ENCODE measurements at regions not wholly inside any gene's neighbourhood (a gene's known extent, or its start where the extent isn't known, plus 50 kb on each side); places are given as distances from the start of the nearest gene placed in this dataset.

DNA sequence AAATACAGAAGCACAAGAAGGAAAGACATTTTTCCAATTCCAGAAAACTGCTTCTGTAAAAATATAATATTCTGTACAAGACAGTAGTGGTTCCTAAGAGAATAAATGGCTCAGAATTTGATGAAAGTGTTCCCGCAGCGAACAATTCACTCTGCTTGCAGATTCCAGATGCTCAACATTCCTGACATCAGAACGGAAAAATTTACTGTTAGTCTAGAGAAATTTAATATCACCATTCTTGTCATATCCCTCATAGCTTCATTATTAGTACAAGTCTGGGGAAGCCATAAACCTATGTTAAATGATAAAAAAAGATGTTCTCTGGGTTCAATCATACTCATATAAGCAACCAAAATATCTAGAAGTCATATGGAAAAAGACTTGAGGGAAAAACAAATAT lies 83.6 kb downstream of the MPP7 start:
- H3K27me3 ChIP-seq (ENCODE audit: control insufficient read depth, insufficient read depth, low read length), result no peaks in the 10 kb centered on the region
- no peak for DNase-seq (ENCODE audit: low read depth)
- no peaks in the 10 kb centered on the region for H3K36me3 ChIP-seq (ENCODE audit: control insufficient read depth, insufficient read depth, low read length)
- H3K4me3 ChIP-seq (ENCODE audit: low read depth, low read length), result no peak overlapping the region
- TF ChIP-seq, protein P1, sequence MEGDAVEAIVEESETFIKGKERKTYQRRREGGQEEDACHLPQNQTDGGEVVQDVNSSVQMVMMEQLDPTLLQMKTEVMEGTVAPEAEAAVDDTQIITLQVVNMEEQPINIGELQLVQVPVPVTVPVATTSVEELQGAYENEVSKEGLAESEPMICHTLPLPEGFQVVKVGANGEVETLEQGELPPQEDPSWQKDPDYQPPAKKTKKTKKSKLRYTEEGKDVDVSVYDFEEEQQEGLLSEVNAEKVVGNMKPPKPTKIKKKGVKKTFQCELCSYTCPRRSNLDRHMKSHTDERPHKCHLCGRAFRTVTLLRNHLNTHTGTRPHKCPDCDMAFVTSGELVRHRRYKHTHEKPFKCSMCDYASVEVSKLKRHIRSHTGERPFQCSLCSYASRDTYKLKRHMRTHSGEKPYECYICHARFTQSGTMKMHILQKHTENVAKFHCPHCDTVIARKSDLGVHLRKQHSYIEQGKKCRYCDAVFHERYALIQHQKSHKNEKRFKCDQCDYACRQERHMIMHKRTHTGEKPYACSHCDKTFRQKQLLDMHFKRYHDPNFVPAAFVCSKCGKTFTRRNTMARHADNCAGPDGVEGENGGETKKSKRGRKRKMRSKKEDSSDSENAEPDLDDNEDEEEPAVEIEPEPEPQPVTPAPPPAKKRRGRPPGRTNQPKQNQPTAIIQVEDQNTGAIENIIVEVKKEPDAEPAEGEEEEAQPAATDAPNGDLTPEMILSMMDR (IDR thresholded peaks at IDR 0.05; ENCODE audit: insufficient read depth, low read length, poor library complexity, severe bottlenecking), result no peak

DNA sequence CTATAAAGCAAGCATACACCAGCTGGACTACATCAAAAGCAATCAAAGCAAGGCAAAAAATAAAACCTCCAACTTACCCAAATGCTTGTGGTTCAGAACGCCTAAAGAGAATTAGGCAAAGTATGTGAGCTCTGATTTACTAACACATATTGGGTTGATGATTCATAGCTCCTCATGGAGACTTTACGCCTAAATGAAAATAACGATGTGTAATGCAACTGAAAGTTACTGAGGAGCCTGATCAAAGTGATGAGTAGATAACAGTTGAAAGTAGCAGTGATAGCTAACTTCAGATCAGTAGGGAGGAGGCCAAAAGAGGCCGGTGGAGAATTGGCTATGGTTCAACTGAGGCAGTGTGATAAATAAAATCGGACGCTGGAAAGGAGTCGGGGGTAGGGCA lies 85.0 kb downstream of the MPP7 start:
- peak; percentile 47 for DNase-seq (ENCODE audit: low read depth)
- TF ChIP-seq, protein P1 (IDR thresholded peaks at IDR 0.05; ENCODE audit: insufficient read depth, low read length, poor library complexity, severe bottlenecking), result no peak
- Histone ChIP-seq H3K27me3 (ENCODE audit: control insufficient read depth, insufficient read depth, low read length) (no peaks in the 10 kb centered on the region), H3K4me3 (ENCODE audit: low read depth, low read length) (no peak overlapping the region), H3K36me3 (ENCODE audit: control insufficient read depth, insufficient read depth, low read length) (no peaks in the 10 kb centered on the region)

DNA sequence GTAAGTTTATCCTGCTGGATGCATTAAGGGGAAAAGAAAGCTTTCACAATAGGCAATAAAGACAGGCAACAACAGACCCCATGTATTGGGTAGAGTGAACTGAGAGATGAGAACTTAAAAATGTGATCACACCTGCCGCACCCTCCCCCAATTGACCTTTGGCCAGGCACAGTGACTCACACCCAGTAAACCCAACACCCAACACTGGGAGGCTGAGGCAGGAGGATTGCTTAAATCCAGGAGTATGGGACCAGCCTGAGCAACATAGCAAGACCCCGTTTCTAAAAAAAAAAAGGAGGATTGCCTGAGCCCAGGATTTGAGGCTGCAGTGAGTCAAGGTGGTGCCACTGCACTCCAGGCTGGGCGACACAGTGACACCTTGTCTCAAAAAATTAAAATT lies 86.9 kb downstream of the MPP7 start:
- Histone ChIP-seq H3K27me3 (ENCODE audit: control insufficient read depth, insufficient read depth, low read length) (no peaks in the 10 kb centered on the region), H3K4me3 (ENCODE audit: low read depth, low read length) (no peak overlapping the region), H3K36me3 (ENCODE audit: control insufficient read depth, insufficient read depth, low read length) (no peaks in the 10 kb centered on the region)
- TF ChIP-seq, protein P1 (IDR thresholded peaks at IDR 0.05; ENCODE audit: insufficient read depth, low read length, poor library complexity, severe bottlenecking), result no peak
- DNase-seq (ENCODE audit: low read depth), result no peak

DNA sequence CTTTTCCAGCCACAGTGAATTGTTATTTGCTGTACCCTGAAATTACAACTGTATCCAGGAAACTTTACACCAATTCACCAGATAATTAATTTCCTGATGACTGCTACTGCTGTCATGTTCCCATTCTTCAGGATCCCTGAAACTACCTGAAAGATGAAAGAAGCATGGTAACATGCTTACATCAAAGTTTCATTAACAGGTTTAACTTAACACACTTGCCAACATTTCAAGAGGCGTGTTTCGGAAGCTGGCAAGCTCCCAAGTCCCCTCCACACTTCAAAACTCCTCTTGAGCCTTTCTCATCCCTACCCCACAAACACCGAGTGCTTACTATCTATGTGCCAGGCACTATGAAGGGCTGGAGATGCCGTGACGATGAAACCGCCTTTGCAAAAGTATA lies 88.6 kb downstream of the MPP7 start:
- Histone ChIP-seq H3K36me3 (ENCODE audit: control insufficient read depth, insufficient read depth, low read length) (no peaks in the 10 kb centered on the region), H3K27me3 (ENCODE audit: control insufficient read depth, insufficient read depth, low read length) (no peaks in the 10 kb centered on the region), H3K4me3 (ENCODE audit: low read depth, low read length) (no peak overlapping the region)
- DNase-seq (ENCODE audit: low read depth), result no peak
- TF ChIP-seq, protein P1 (IDR thresholded peaks at IDR 0.05; ENCODE audit: insufficient read depth, low read length, poor library complexity, severe bottlenecking), result no peak

DNA sequence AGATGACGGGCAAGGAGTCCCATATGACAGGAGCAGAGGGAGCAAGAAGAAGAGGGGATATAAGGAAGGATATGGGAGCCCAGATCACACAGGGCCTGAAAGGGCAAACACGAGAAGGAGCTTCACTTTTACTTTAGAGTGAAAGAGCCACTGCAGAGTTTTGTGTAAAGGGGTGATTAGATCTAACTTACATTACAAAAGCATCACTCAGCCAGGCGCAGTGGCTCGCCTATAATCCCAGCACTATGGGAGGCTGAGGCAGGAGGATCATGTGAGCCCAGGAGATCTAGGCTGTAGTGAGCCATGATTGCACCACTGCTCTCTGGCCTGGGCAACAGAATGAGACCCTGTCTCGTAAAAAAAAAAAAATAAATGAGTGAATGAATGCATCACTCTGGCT lies 91.1 kb downstream of the MPP7 start:
- Histone ChIP-seq H3K27me3 (ENCODE audit: control insufficient read depth, insufficient read depth, low read length) (no peaks in the 10 kb centered on the region), H3K4me3 (ENCODE audit: low read depth, low read length) (no peak overlapping the region), H3K36me3 (ENCODE audit: control insufficient read depth, insufficient read depth, low read length) (no peaks in the 10 kb centered on the region)
- TF ChIP-seq, protein P1 (IDR thresholded peaks at IDR 0.05; ENCODE audit: insufficient read depth, low read length, poor library complexity, severe bottlenecking), result no peak
- DNase-seq (ENCODE audit: low read depth), result no peak

DNA sequence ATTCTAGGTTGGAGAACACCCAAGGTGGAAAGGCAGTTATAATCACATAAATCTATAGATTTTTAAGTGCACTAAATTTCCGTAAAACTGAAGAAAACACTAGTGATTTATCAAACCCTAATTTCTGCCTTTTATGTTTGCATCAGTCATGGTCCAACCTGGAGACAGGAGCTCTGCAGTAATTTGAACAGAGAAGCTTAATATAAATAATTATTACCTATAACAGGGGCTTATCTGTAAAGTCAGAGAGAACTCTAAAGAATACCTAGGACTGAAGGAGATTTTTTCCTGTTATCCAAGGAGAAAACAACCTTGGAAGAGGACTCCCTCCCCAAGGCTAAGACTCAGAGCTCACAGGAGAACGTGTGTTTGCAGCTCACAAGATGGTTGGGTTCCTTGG lies 95.1 kb downstream of the MPP7 start:
- no peak overlapping the region for H3K4me3 ChIP-seq (ENCODE audit: low read depth, low read length)
- DNase-seq (ENCODE audit: low read depth), result no peak
- TF ChIP-seq, protein P1 (IDR thresholded peaks at IDR 0.05; ENCODE audit: insufficient read depth, low read length, poor library complexity, severe bottlenecking), result no peak

More for the DNA sequence above, 95.1 kb downstream of the MPP7 start:
- no peaks in the 10 kb centered on the region for H3K36me3 ChIP-seq (ENCODE audit: control insufficient read depth, insufficient read depth, low read length)
- no peaks in the 10 kb centered on the region for H3K27me3 ChIP-seq (ENCODE audit: control insufficient read depth, insufficient read depth, low read length)

Data from kidney epithelial cell (primary cell).